Thyroid gland (tissue), 4 donors: ENCODE measurements at regions not wholly inside any gene's neighbourhood (a gene's known extent, or its start where the extent isn't known, plus 50 kb on each side); places are given as distances from the start of the nearest gene placed in this dataset.

ENCODE experiments used
- DNase-seq, 2 donors: peaks; one replicate each; pipeline ENCODE4 v3.0.0-alpha.2; 2019
- H3K27ac ChIP-seq, 3 donors: fragments of 200-600 bp; sonication (generic); 1 replicate in 2 of 3; 2 replicates in 1 of 3; pipeline ENCODE4 v1.5.1; 2016 to 2019; ENCODE audit warnings: mild to moderate bottlenecking in 1 of 3, moderate library complexity in 1 of 3
- H3K27me3 ChIP-seq: fragments of 200-600 bp; sonication (generic); one replicate; pipeline ENCODE4 v1.5.1; 2019
- H3K36me3 ChIP-seq, 2 donors: fragments of 200-600 bp; sonication (generic); one replicate each; pipeline ENCODE4 v1.5.1; 2016 to 2019
- H3K4me1 ChIP-seq, 2 donors: fragments of 200-600 bp; sonication (generic); one replicate each; pipeline ENCODE4 v1.5.1; 2017 to 2019
- H3K4me3 ChIP-seq, 3 donors: fragments of 200-600 bp; sonication (generic); replicated peaks in 1 of 3; 1 replicate in 2 of 3; 2 replicates in 1 of 3; pipeline ENCODE4 v1.5.1; 2016; ENCODE audit warnings: mild to moderate bottlenecking in 1 of 3
- H3K9me3 ChIP-seq: fragments of 200-600 bp; sonication (generic); one replicate; pipeline ENCODE4 v1.5.1; 2017
- POLR2A ChIP-seq, 2 donors: fragments of 450-650 bp; IDR thresholded peaks; one replicate each; pipeline ENCODE4 v1.6.1; 2017; ENCODE audit warnings: antibody characterized with exemption in 2 of 2, mild to moderate bottlenecking in 2 of 2, moderate library complexity in 1 of 2
- WGBS, 2 donors: methylation state at CpG; one replicate each; pipeline ENCODE4 v1.1.5; 2017; 5-methylcytosine and 5-hydroxymethylcytosine counted together
- intact Hi-C: fragments of 100-400 bp; cut with DNase I; formaldehyde crosslinking; loops from one replicate; pipeline ENCODE4 v1.15.1; 2023
- TF ChIP-seq, protein P1 (sequence below), 6 experiments: fragments of 200-600 bp in 3 of 6; fragments of 450-650 bp in 3 of 6; sonication (generic) in 3 of 6; IDR thresholded peaks; one replicate each; pipeline ENCODE4 v1.5.1; 2016 to 2019; ENCODE audit warnings: antibody characterized with exemption in 6 of 6, mild to moderate bottlenecking in 2 of 6, inconsistent platforms in 1 of 6, moderate library complexity in 1 of 6

GRCh38 chr5:173720953-173721600 is 104.6 kb upstream of the BOD1 start:
- H3K9me3 ChIP-seq, result no peaks in the 10 kb centered on the region
- TF ChIP-seq, protein P1, sequence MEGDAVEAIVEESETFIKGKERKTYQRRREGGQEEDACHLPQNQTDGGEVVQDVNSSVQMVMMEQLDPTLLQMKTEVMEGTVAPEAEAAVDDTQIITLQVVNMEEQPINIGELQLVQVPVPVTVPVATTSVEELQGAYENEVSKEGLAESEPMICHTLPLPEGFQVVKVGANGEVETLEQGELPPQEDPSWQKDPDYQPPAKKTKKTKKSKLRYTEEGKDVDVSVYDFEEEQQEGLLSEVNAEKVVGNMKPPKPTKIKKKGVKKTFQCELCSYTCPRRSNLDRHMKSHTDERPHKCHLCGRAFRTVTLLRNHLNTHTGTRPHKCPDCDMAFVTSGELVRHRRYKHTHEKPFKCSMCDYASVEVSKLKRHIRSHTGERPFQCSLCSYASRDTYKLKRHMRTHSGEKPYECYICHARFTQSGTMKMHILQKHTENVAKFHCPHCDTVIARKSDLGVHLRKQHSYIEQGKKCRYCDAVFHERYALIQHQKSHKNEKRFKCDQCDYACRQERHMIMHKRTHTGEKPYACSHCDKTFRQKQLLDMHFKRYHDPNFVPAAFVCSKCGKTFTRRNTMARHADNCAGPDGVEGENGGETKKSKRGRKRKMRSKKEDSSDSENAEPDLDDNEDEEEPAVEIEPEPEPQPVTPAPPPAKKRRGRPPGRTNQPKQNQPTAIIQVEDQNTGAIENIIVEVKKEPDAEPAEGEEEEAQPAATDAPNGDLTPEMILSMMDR (IDR thresholded peaks at IDR 0.05), result no peak
- TF ChIP-seq POLR2A (IDR thresholded peaks at IDR 0.05), result no peak
- H3K4me3 ChIP-seq, result no peak overlapping the region
- intact Hi-C loops, result no loop called here
- 51 to 69% methylated on average over 3 to 7 of the region's 7 CpGs for WGBS, 2 donors
- no peak for DNase-seq
- no peaks in the 10 kb centered on the region for H3K27me3 ChIP-seq
- H3K36me3 ChIP-seq, result no peaks in the 10 kb centered on the region
- H3K27ac ChIP-seq, result peak overlapping the region; percentile 74 to 88 (median 81)
- H3K4me1 ChIP-seq, result peaks cover 23 to 53% of the 10 kb centered on the region in 2 donors

DNA sequence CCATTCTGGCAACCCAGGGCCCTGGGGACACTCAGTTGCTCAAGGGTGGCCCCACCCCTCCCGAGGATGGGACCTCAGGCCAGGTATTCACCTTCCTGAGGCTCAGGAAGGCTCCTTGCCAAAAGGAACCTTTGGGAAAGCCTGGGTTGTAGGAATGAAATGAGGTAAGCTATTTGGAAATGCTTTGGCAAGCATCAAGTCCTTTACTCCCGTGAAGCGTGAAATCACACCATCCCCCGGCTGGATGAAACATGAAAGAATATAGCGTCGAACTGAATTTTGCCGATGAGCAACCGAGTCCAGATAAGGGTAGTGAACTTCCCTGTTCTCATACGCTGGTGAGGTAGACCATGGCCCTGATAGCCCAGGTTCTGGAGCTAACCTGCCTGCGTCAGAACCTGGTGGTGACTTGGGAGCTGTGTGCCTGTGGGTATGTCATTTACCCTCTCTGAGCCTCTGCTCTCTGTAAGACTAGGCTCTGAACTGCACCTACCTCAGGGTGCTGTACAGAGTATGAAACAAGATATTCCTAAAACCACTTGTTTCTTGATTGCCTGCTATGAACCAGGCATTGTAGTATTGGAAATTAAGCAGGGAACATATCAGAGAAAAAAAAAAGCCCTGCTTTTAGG is 105.3 kb upstream of the BOD1 start:
- peak overlapping the region; percentile 74 to 88 (median 81) for H3K27ac ChIP-seq
- peaks cover 17 to 47% of the 10 kb centered on the region in 2 donors for H3K4me1 ChIP-seq
- no peak for TF ChIP-seq POLR2A (IDR thresholded peaks at IDR 0.05)
- TF ChIP-seq, protein P1 (IDR thresholded peaks at IDR 0.05), result no peak
- H3K36me3 ChIP-seq, result no peaks in the 10 kb centered on the region
- H3K4me3 ChIP-seq, result no peak overlapping the region
- H3K27me3 ChIP-seq, result no peaks in the 10 kb centered on the region
- intact Hi-C loops, result no loop called here
- WGBS, 2 donors, result 34 to 45% methylated on average over 10 of the region's 10 CpGs
- DNase-seq, result peak; percentile 80 to 86
- no peaks in the 10 kb centered on the region for H3K9me3 ChIP-seq

DNA sequence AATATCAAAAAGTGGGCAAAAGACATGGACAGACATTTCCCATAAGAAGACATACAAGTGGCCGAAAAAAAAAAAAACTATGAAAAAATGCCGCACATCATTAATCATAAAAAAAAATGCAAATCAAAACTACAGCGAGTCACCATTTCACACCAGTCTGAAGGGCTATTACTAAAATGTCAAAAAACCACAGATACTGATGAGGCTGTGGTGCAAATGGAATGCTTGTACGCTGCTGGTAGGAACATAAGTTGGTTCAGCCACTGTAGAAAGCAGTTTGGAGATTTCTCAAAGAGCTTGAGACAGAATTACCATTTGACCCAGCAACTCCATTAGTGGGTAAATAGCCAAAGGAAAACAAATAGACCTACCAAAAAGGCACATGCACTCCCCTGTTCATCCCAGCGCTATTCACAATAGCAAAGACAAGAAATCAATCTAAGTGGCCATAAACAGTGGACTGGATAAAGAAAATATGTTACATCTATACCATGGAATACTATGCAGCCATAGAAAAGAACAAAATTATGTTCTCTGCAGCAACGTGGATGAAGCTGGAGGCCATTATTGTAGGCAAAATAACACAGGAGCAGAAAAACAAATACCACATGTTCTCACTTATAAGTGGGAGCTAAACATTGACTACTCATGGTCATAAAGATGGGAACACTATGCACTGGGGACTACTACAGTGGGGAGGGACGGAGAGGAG is 110.6 kb upstream of the BOD1 start:
- Histone ChIP-seq H3K4me1 (peaks cover 21 to 22% of the 10 kb centered on the region in 2 donors), H3K36me3 (no peaks in the 10 kb centered on the region), H3K9me3 (no peaks in the 10 kb centered on the region), H3K27me3 (no peaks in the 10 kb centered on the region), H3K4me3 (no peak overlapping the region), H3K27ac (no peak overlapping the region)
- WGBS, 2 donors, result 84 to 91% methylated on average over 7 of the region's 7 CpGs
- TF ChIP-seq, protein P1 (IDR thresholded peaks at IDR 0.05), result no peak
- TF ChIP-seq POLR2A (IDR thresholded peaks at IDR 0.05), result no peak
- intact Hi-C loops, result no loop called here
- no peak for DNase-seq

- 78 to 82% methylated on average over 9 of the region's 9 CpGs for WGBS, 2 donors
- no peaks in the 10 kb centered on the region for H3K9me3 ChIP-seq
- peaks cover 19 to 20% of the 10 kb centered on the region in 2 donors for H3K4me1 ChIP-seq
- peak overlapping the region; percentile 80 to 89 (median 82) for H3K27ac ChIP-seq
- H3K36me3 ChIP-seq, result no peaks in the 10 kb centered on the region
- TF ChIP-seq, protein P1 (IDR thresholded peaks at IDR 0.05), result no peak
- TF ChIP-seq POLR2A (IDR thresholded peaks at IDR 0.05), result no peak
- DNase-seq, result no peak
- no peak overlapping the region for H3K4me3 ChIP-seq
- no peaks in the 10 kb centered on the region for H3K27me3 ChIP-seq
- intact Hi-C loops, result no loop called here
Observed at GRCh38 chr5:173727839-173728778, 111.7 kb upstream of the BOD1 start.
